GM18519 (cell line): ENCODE measurements at regions not wholly inside any gene's neighbourhood (a gene's known extent, or its start where the extent isn't known, plus 50 kb on each side); places are given as distances from the start of the nearest gene placed in this dataset.

ENCODE experiments used
- ATAC-seq: cut with Tn5 transposase; IDR thresholded peaks from one replicate; pipeline ENCODE4 v1.9.1; 2021; ENCODE audit warnings: mild to moderate bottlenecking, moderate library complexity; ENCODE audit not compliant: unreplicated experiment, low FRiP score

DNA sequence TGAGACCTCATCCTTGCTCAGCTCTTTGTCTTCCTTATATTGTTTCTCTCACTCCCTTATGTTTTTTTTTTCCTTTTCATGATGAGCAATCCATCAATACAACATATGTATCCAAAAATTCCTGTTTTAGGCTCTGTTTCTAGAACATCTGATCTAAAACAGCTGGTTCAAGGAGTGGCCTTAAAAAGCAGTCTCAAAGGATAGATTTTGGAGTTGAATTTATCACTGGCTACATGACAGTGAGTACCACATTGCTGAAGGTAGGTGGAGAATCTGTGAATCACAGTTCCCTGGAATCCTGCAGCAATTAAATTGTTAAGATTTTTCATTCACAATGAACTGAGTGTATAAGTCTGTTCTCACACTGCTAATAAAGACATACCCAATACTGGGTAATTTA lies 155.8 kb upstream of the ADAMTS5 start:
- no peak for ATAC-seq

DNA sequence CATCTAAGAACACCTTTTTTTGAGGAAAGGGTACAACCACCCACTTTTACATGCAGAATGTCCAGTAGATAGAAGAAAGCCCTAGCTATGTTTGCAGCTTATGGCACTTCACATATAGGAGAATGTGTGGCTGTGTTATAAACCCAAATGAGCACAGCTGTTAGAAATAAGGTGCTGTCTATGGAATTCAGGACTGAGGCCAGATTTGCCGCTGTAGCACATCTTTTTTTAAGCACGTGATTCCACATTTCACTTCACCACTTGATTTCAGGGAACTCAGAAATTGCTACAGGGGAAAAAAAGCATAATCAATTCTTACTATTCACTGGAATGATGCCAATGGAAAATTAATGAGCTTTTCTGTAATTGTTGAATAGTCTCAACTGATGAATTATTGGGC lies 147.2 kb upstream of the ADAMTS5 start:
- no peak for ATAC-seq

DNA sequence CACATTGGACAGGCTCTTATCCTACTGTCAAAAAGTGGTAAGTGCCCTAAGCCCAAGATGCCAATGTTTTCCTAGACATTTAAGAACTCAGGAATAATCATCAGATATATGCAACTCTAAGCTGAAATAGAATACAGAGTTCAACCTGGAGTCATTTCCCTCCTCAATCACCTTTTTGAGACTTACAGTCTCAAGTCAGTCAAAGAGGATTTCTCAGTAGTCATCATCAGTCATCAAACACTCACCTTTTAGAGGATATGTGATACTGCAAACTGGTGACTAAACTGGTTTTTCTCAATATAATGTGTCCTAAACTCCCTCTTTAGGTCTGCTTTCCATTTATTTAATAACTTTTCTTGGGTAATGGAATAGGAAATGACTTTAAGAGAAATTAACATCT lies 145.3 kb upstream of the ADAMTS5 start:
- ATAC-seq: no peak

DNA sequence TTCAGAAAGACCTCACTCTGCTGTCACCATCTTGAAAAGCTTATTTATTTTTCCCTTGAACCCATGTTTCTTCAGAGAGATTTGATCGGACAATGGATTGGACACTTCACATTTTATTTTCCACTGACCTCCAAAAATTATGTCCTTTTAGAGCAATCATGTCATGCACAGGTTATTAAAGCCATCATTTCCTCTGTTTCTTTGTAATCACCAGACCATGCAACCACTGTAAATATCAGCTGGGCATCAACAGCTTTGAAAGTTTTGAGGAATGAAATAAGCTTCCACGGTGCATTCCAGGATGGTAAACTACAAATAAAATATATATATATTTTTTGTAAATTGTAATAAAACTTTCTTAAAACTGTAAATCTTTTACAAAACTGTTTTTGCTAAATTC lies 144.1 kb upstream of the ADAMTS5 start:
- ATAC-seq: no peak

DNA sequence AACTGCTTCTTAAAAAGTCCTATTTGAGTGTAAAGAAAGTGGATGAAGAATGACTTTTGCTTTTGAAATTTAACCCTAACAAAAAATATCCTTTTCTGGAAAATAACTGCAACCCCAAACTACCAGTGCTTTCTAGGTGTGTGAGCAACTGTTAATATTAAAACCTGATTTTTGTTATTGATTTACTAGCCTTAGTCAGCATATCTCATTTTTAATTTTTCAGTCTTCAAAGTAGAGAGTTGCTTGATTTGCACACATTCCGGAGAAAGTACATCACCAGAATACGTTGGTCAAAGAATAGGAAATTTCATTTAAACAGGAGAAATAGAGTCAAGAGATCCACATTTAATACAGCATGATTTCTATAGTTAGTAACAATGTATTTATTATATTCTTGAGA lies 141.8 kb upstream of the ADAMTS5 start:
- ATAC-seq: no peak

DNA sequence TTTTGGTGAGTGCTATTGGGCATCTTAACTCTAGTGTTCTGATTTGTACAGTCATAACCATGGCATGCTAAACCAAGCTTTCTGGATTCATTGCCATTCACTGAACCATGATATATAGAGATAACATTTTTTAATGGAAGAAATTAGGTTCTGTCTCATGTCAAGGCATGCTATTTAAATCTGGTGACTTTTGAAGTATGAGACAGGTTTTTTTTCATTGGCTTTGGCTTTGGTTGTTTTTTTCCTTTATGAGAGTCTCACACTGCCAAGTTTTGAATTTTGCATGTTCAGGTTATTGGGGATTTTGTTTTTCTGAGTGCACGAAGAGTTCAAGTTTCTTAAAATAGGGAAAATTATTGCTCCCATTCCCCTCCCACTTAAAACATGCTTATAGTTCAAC lies 141.3 kb upstream of the ADAMTS5 start:
- ATAC-seq: no peak

DNA sequence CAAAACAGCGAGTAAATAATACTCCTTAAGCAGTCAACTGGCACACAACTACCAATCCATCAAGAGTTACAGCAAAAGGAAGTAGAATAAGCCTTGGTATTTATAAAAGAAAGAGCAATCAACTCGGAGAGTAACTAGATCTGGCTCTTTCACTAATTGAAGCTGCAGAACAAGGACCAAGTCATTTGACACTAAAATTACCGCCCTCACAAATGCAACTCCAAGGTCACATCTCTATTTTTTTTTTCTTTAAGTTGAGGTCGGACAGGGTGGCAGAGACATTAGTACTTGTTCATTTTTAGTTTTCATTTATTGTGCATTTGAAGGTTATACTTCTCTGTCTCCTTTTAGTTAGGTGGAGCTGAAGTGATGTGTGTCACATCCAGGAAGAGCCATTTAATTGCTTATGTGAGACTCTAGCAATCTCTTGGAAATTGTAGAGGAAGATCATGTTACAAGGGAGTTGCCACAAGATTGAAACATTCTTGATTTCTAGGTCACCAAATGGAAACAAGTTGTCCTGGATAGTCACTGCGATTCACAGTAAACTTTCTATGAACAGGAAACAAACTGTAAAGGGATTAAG lies 138.1 kb upstream of the ADAMTS5 start:
- no peak for ATAC-seq

DNA sequence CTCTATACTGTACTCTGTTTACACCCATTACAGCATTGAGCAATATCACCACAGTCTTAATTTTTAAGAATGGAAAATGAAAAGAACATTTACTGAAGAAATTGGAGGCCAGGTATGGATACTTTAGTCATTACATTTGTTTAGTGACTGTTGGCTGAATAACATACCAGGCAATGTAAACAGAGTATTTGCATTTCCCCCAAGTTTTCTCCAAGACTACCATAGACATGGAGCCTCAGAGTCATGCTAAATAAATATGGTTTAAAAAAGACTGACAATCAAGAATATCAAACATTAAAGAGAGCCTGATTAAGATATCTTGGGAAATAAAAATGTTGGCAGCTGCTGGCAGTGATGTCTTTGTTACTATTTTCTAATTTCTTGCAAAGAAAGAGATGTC lies 136.9 kb upstream of the ADAMTS5 start:
- no peak for ATAC-seq

DNA sequence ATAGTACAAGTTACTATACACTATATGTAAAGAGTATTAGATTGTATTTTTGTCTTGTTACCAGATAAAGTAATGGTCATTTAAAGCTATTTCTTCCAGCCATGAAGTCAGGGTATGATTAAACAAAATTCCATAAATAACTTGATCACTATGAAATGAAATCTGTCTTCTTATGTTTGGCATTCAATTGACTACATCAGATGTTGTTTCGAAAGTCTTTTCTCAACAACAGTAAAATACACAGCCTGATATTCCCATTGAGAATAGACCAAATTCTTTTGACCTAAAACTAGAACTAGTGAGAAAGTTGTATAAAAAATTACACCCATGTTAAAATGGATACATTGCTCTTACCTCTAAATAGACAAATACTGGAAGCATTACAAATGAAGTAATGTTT lies 134.6 kb upstream of the ADAMTS5 start:
- no peak for ATAC-seq

DNA sequence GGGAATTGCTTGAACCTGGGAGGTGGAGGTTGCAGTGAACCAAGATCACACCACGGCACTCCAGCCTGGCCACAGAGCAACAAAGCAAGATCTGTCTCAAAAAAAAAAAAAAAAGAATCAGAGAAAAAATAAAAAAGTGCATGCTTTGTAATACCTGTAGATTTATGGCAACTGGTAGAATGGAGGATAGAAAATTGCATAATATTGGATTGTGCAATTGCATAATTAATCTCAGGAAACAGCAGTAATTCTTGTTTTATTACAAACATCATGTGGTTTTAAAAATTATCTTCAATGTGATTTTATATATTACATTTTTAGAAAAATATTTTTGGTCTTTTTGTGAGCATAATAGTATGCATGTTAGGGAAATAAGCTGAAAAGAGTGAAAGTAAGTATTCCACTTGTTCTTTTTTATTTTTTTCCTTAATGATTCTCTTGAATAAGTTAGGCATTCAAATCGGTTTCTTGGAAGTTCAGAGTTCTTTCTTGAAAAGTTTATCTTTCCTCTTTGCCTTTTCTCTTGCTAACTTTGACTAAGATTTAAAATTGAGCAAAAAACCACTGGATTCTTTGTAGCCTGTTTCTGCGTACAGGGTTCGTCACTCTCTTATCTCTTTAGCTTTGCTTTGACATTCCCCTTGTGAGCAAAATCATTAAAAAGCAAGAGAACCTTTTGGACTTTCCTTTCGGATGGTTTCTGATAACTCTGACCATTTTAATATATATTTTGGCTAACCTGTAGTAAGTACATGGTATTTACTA lies 127.5 kb upstream of the ADAMTS5 start:
- no peak for ATAC-seq

DNA sequence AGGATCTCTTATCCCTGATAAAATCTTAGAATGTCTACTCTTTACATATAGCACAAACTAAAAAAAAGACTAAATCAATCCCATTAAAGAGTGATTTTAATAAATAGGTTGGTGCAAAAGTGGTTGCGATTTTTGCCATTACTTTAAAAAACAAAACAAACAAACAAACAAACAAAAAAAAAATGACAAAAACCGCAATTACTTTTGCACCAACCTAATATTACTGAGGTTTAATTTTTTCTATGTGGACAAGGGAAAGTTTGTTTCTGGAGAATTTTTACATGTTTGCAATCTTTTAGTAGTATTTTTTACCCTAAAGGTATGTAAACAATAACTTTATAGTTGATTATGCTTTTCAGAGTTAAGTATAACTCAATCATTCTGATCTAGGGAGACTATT lies 119.7 kb upstream of the ADAMTS5 start:
- ATAC-seq: no peak

DNA sequence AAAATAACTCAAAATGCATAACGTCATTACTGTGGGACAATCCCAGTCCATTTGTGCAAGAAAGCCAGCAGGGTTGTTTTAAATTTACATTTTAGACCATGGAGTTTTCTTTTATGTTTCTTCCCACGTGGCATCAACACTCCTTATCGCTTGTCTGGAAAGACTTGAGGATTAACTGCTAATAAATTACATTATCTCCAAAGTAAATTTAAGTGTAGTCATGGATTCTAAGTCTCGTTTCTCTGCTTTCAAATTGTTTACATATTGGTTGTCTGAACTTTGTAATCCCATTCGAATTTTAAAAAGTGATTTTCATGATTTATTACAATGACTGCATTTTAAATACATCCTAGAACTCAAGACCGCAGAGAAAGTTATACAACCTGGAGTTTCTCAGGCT lies 119.3 kb upstream of the ADAMTS5 start:
- ATAC-seq: no peak

DNA sequence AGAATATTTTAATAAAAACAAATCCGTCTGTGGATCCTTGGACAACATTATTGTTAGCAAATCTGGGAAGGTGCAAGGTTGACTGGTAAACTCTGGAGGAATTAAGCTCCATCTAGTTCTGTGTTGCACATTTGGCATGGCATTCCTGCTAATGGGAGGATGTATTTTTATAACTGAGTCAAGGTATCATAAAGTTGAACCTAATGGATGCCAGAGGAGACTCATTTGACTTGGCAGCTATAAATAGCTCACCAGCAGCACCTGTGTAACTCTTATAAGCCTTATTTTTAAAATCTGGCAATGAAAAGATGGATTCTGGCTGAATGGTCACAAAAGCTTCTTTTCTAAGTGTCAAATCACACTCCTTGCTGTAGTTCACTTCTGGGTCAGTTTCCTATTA lies 118.5 kb upstream of the ADAMTS5 start:
- no peak for ATAC-seq

DNA sequence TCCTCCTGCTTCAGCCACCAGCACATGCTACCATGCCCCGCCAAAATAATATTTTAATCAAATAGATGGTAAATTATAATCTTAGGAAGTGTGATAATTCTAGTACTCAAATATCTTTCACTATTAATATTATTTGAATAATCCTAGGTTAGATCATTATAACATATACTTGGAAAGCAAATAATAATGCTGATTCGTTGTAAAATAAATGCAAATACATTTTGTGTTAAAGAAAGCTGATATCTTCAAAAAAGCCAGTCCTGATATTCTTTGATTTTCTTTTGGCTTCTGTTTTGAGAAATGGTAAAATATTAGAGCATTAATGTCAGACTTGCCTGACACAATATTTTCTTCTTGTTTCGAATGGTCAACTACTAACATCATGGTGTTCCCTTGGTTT lies 116.3 kb upstream of the ADAMTS5 start:
- ATAC-seq: no peak

DNA sequence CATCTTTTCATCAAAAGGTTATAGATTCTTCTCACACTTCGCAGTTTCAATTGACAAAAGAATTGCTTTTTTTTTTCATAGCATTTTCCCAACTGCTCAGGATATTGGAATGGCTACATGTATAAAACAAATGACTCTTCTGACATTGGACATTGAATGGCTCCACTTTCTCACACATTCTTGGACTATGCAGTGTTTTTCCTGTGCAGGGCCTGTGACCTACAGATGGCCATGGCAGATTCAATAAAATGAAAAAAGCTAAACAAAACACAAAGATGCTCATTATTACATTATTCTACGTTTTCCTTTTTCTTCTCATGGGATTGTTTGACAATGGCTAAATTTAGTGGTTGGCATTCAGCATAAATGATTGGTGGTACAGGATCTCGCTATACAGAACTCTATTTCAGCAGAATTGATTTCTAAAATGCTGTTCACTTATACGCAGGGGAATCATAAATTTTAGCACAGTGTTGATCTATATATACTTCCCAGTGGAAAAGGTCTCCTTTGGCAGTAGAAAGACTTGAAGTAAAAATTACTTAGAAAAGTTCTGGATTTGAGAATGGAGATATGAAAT lies 115.6 kb upstream of the ADAMTS5 start:
- no peak for ATAC-seq

DNA sequence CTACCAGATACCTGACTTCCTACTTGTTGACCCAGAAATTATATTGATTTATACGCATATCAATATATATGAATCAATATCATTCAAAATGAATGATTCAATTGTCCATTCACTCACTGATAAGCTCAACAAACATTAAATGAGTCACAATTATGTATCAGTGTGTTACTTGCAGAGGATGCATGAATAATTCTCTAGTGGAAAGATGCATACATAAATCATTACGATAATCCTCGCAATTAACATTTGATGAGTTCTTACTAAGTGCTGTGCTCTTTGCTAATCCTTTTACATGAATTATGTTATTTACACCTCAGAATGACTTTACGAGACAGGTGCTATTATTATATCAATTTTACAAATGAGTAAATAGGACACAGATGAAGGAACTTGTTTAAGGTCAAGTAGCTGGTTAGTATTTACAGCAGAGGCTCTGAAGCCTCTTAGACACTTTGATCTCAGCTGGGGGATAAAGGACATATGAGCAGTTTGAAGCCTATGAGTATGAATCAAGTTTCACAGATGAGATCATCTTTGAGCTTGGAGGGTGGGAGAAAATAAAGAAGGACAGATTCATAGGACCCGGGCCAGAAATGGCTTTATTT lies 112.8 kb upstream of the ADAMTS5 start:
- no peak for ATAC-seq

DNA sequence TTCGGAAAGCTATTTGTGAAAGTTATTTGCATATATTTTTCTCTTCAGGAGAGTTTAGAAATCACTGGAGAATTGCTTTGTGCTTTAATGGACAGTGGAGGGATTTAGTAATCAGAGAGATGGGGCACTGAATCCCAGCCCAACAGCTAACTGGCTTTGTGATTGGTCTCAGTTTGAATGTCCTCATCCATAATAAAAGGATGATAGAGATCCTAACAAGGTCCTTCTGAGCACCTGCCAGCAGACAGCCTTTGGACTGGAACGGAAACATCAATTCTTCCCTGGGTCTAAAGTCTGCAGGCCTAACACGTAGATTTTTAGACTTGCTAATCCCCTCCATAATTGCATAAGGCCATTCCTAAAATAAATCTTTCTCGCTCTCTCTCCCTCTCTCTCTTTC lies 112.0 kb upstream of the ADAMTS5 start:
- no peak for ATAC-seq

DNA sequence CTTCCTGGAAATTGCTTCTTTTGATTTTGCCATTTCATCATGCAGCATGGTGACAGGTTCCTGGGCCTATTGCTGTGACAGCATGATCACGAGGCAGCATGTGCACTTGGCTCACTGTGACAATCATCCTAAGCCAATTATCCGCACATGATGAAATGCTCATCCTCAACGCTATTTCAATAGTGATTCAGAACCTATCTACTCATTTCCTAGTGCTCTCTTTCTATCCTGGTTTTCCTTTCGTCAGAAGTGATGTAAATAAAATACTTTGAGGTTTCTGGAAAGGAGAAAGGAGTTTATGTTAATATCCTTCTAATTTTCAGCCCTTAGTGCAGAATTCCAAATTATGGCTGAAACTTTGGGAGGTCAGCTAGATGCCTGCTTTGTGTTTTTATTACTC lies 110.6 kb upstream of the ADAMTS5 start:
- ATAC-seq: no peak

DNA sequence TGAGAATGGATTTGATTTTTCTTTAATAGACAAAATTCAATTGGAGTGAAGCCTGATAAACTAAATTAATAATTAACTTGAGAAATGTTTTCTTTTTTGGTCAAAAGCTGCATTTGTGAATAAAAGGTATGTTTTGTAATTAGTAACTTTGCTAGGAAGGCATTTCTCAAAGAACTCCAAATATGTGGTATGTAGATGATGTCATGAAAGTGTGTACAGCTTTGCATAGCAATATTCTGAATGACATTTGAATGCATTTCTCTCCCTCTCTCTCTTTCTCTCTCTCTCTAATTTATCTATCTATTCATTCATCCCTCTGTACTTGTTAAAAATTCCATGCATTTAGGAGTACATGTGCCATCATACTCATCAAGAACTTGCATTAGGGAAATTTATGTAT lies 109.1 kb upstream of the ADAMTS5 start:
- no peak for ATAC-seq

DNA sequence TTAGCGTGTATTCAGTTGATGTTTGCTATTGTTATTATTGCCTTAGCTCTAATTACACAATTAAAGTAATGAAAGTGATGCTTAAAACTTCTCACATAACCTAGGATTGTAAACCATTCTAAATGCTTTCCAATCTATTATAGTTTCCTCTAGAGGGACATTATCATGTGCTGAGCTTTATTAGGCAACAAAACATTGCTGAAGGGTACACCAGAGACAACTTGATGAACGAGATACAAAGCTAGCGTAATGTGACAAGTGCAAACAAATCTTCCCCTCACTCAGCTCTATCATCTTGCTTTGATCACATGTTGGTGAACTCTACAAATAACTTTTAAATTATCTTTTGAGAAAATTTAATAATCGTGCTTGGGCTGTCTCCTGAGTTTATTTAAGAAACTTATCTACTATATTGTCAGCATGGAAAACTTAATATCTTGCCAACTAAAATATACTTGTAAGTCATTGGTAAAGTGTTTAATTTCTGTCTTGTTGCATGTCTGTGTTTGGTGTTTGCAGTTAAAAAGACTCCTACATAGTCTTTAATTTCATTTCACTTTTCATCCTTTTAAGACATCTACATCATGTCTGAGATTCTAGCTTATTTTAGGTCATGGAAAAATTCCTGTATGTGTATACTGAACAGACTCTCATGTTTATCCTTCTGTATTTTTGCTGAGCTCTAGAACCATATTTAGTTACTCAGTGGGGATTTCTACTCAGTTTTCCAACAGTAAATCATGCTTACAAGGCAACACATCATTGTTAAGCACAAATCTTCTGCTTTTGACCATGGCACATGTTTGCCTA lies 104.2 kb upstream of the ADAMTS5 start:
- no peak for ATAC-seq

DNA sequence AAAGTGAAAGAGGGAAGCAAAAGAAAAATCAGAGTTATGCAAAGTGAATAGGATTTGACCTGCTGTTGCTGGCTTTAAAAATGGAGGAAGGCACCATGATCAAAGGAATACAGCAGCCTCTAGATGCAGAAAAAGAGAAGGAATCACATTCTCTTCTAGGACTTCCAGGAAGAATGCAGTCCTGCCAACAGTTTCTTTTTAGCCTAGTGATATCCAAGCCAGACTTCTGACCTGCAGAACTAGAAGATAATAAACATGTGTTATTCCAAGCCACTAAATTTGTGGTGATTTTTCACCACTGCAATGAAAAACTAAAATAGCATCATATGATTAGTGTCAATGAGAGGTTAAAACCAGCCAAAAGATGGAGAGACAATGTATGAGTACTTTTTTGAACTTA lies 101.9 kb upstream of the ADAMTS5 start:
- ATAC-seq: no peak
